Mammary epithelial cell (primary cell): ENCODE measurements at regions not wholly inside any gene's neighbourhood (a gene's known extent, or its start where the extent isn't known, plus 50 kb on each side); places are given as distances from the start of the nearest gene placed in this dataset.

ENCODE experiments used
- EZH2 ChIP-seq: IDR thresholded peaks from 2 replicates; pipeline ENCODE4 v1.6.1; 2012; ENCODE audit warnings: low read length, inconsistent platforms, borderline replicate concordance
- TF ChIP-seq, protein P1 (sequence below), 2 donors: IDR thresholded peaks in 1 of 2; conservative IDR thresholded peaks in 1 of 2; 2 replicates each; pipeline ENCODE4 v1.5.1; 2011 to 2012; ENCODE audit warnings: inconsistent platforms in 2 of 2, low read length in 2 of 2, mild to moderate bottlenecking in 2 of 2, control low read depth in 1 of 2, low read depth in 1 of 2; ENCODE audit not compliant: insufficient read depth in 1 of 2; ENCODE audit errors: extremely low read depth in 1 of 2

DNA sequence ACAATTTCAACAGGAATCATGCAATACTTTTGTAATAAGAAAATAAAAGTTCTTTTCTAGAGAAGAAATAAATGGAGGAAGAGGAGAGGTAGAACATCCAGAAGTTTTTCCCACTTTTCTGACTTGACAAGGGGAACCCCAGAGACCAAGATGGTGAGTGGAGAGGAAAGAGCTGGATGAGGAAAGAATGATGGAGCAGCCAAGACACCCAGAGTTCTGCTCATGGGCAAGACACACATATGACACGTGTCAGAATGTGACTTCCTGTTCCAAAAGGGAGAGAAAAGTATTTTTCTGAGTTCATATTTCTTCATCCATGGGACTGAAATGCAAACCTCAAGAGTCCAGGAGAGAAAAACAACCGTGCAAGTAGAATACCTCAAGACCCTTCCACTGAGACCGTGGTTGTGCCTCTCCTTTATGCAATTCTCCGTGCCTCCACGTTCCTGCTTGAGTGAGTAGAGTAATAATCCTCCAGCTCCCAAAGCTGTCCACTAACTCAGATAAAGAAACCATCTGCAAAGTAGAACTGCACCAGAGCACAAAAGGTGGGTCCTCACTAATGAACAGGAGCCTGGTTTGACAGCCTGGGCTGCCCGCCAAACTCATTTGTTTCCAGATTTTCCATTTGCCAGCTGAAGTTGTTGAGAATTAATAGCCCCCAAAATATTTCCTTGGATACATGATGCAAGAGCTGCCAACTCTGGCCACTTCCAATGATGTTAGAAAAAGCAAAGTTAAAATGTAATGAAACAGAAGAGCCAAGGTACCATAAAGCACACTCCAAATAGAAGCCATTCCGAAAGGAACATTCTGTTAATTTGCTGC is 272.6 kb upstream of the IGF1R start:
- no peak for TF ChIP-seq EZH2
- TF ChIP-seq, protein P1, sequence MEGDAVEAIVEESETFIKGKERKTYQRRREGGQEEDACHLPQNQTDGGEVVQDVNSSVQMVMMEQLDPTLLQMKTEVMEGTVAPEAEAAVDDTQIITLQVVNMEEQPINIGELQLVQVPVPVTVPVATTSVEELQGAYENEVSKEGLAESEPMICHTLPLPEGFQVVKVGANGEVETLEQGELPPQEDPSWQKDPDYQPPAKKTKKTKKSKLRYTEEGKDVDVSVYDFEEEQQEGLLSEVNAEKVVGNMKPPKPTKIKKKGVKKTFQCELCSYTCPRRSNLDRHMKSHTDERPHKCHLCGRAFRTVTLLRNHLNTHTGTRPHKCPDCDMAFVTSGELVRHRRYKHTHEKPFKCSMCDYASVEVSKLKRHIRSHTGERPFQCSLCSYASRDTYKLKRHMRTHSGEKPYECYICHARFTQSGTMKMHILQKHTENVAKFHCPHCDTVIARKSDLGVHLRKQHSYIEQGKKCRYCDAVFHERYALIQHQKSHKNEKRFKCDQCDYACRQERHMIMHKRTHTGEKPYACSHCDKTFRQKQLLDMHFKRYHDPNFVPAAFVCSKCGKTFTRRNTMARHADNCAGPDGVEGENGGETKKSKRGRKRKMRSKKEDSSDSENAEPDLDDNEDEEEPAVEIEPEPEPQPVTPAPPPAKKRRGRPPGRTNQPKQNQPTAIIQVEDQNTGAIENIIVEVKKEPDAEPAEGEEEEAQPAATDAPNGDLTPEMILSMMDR (conservative IDR thresholded peaks at IDR 0.05 in 1 of 2, IDR thresholded peaks at IDR 0.05 in 1 of 2; ENCODE audit: extremely low read depth in 1 of 2, insufficient read depth in 1 of 2, low read depth in 1 of 2, low read length in 2 of 2) = no peak
